22Rv1 (cell line): ENCODE measurements at regions not wholly inside any gene's neighbourhood (a gene's known extent, or its start where the extent isn't known, plus 50 kb on each side); places are given as distances from the start of the nearest gene placed in this dataset.

Experiments
- ZFX ChIP-seq: fragments of 450-650 bp; IDR thresholded peaks from 2 replicates; pipeline ENCODE4 v1.6.1; 2017; ENCODE audit warnings: antibody characterized with exemption, borderline replicate concordance
- TF ChIP-seq, protein P1 (sequence below): fragments of 450-650 bp; IDR thresholded peaks from 2 replicates; pipeline ENCODE4 v1.5.1; 2017; ENCODE audit warnings: mild to moderate bottlenecking

DNA sequence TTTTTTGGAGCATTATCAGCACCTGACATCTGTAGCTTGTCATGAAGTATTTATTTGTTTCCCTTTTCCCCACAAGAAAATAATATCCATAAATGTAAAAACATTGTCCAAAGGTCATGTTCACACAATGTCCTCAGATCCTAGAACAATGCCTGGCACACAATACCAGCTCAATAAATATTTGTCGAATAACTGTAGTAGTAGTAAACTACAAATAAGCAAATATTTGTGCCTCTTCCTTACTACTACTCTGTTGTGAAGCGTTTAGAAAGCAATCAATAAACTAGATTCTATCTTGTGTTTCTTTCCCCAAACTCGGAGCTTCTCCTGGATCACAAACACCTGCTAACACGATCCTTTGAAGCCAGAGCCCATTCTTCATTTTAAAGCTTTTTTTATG is 459.6 kb upstream of the NECTIN3 start:
- TF ChIP-seq, protein P1, sequence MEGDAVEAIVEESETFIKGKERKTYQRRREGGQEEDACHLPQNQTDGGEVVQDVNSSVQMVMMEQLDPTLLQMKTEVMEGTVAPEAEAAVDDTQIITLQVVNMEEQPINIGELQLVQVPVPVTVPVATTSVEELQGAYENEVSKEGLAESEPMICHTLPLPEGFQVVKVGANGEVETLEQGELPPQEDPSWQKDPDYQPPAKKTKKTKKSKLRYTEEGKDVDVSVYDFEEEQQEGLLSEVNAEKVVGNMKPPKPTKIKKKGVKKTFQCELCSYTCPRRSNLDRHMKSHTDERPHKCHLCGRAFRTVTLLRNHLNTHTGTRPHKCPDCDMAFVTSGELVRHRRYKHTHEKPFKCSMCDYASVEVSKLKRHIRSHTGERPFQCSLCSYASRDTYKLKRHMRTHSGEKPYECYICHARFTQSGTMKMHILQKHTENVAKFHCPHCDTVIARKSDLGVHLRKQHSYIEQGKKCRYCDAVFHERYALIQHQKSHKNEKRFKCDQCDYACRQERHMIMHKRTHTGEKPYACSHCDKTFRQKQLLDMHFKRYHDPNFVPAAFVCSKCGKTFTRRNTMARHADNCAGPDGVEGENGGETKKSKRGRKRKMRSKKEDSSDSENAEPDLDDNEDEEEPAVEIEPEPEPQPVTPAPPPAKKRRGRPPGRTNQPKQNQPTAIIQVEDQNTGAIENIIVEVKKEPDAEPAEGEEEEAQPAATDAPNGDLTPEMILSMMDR: no peak
- no peak for TF ChIP-seq ZFX
